Ishikawa (cell line): ENCODE measurements at regions not wholly inside any gene's neighbourhood (a gene's known extent, or its start where the extent isn't known, plus 50 kb on each side); places are given as distances from the start of the nearest gene placed in this dataset.

ENCODE experiments used
- CEBPB ChIP-seq: IDR thresholded peaks from 2 replicates; pipeline ENCODE4 v1.6.1; 2012
- CREB1 ChIP-seq: IDR thresholded peaks from 2 replicates; pipeline ENCODE4 v1.6.1; 2012; ENCODE audit warnings: low read depth
- EGR1 ChIP-seq: IDR thresholded peaks from 2 replicates; pipeline ENCODE4 v1.6.1; 2012
- EP300 ChIP-seq: IDR thresholded peaks from 2 replicates; pipeline ENCODE4 v1.6.1; 2012; ENCODE audit warnings: borderline replicate concordance
- FOXM1 ChIP-seq: IDR thresholded peaks from 2 replicates; pipeline ENCODE4 v1.6.1; 2012; ENCODE audit warnings: low read depth, borderline replicate concordance
- NFIC ChIP-seq: IDR thresholded peaks from 2 replicates; pipeline ENCODE4 v1.6.1; 2012
- RAD21 ChIP-seq: IDR thresholded peaks from 2 replicates; pipeline ENCODE4 v1.6.1; 2012; ENCODE audit warnings: low read depth
- TAF1 ChIP-seq: IDR thresholded peaks from 2 replicates; pipeline ENCODE4 v1.6.1; 2012; ENCODE audit warnings: low read depth, mild to moderate bottlenecking
- TCF12 ChIP-seq: IDR thresholded peaks from 2 replicates; pipeline ENCODE4 v1.6.1; 2012; ENCODE audit warnings: low read depth
- TEAD4 ChIP-seq: IDR thresholded peaks from 2 replicates; pipeline ENCODE4 v1.6.1; 2012
- YY1 ChIP-seq: IDR thresholded peaks from 2 replicates; pipeline ENCODE4 v1.6.1; 2012; ENCODE audit warnings: low read depth
- ZBTB7A ChIP-seq: IDR thresholded peaks from 2 replicates; pipeline ENCODE4 v1.6.1; 2012; ENCODE audit warnings: low read depth
- TF ChIP-seq, protein P1 (sequence below): IDR thresholded peaks from 2 replicates; pipeline ENCODE4 v1.6.1; 2012
- TF ChIP-seq, protein P2 (sequence below): IDR thresholded peaks from 2 replicates; pipeline ENCODE4 v1.6.1; 2012; ENCODE audit warnings: low read depth, mild to moderate bottlenecking
- TF ChIP-seq, protein P3 (sequence below): IDR thresholded peaks from 2 replicates; pipeline ENCODE4 v1.6.1; 2012

DNA sequence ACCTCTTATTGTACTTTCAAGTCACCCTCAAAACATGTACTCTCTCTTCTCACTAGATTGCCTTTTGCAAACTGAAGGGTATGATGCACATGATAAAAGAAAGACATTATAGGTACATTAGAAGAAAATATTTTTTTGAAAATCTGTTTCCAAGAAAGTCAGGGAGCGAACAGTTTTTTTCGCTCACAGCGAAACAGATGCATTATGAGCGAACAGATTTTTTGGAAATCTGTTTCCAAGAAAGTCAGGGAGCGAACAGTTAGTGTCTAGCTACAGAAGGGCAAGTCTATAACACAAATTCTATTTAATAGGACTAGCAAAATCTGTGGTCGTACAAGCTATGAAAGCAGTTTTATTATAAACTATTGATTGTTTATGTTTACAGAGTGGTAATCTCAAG is 296.2 kb upstream of the ANO3 start:
- TF ChIP-seq EGR1 (no peak), YY1 (no peak), ZBTB7A (no peak), CEBPB (no peak), CREB1 (no peak), TEAD4 (no peak), TAF1 (no peak), EP300 (no peak), FOXM1 (no peak), TCF12 (no peak), RAD21 (no peak), NFIC (no peak)
- TF ChIP-seq, protein P1, sequence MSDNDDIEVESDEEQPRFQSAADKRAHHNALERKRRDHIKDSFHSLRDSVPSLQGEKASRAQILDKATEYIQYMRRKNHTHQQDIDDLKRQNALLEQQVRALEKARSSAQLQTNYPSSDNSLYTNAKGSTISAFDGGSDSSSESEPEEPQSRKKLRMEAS, result no peak
- TF ChIP-seq, protein P2, sequence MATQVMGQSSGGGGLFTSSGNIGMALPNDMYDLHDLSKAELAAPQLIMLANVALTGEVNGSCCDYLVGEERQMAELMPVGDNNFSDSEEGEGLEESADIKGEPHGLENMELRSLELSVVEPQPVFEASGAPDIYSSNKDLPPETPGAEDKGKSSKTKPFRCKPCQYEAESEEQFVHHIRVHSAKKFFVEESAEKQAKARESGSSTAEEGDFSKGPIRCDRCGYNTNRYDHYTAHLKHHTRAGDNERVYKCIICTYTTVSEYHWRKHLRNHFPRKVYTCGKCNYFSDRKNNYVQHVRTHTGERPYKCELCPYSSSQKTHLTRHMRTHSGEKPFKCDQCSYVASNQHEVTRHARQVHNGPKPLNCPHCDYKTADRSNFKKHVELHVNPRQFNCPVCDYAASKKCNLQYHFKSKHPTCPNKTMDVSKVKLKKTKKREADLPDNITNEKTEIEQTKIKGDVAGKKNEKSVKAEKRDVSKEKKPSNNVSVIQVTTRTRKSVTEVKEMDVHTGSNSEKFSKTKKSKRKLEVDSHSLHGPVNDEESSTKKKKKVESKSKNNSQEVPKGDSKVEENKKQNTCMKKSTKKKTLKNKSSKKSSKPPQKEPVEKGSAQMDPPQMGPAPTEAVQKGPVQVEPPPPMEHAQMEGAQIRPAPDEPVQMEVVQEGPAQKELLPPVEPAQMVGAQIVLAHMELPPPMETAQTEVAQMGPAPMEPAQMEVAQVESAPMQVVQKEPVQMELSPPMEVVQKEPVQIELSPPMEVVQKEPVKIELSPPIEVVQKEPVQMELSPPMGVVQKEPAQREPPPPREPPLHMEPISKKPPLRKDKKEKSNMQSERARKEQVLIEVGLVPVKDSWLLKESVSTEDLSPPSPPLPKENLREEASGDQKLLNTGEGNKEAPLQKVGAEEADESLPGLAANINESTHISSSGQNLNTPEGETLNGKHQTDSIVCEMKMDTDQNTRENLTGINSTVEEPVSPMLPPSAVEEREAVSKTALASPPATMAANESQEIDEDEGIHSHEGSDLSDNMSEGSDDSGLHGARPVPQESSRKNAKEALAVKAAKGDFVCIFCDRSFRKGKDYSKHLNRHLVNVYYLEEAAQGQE, result no peak
- TF ChIP-seq, protein P3, sequence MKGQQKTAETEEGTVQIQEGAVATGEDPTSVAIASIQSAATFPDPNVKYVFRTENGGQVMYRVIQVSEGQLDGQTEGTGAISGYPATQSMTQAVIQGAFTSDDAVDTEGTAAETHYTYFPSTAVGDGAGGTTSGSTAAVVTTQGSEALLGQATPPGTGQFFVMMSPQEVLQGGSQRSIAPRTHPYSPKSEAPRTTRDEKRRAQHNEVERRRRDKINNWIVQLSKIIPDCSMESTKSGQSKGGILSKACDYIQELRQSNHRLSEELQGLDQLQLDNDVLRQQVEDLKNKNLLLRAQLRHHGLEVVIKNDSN, result no peak

DNA sequence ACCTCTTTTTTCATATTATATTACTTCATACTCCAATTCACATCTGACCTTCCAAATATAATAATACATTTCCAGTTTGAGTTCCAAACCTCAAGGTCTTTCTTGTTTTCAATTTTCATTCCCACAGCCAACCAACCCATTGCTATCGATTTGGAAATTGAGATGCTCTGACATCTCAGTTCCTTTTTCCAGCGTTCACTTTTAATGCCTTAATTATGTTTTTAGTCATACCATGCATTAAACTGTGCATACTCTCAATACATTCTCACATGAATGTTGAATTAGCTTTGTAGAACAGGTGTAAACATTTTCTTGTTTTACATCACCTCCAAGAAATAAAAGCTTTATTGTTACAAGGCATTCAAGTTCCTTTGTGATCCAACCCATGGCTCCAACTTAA is 294.2 kb upstream of the ANO3 start:
- TF ChIP-seq YY1, result no peak
- TF ChIP-seq NFIC, result no peak
- no peak for TF ChIP-seq FOXM1
- no peak for TF ChIP-seq TEAD4
- no peak for TF ChIP-seq RAD21
- TF ChIP-seq EP300, result no peak
- no peak for TF ChIP-seq ZBTB7A
- TF ChIP-seq, protein P2, result no peak
- TF ChIP-seq TCF12, result no peak
- TF ChIP-seq CREB1, result no peak
- TF ChIP-seq EGR1, result no peak
- TF ChIP-seq TAF1, result no peak

DNA sequence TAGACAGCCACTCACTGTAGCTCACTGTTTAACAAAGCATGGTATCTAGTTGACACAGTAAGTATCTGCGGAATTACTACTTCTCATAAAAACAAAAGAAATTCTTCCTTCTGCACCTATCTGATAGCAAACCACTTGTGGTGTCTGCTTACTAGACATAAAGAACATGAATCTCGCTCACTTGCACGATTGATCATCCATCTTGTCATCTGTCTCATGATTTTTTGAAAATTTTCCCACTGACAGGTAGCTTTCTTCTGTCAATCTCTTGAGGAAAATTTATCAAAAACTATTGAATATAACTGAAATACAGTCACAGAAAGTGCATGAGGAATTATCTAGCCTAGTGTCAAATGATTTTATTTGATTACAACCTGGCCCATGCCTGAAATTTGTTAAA is 291.6 kb upstream of the ANO3 start:
- TF ChIP-seq FOXM1, result no peak
- no peak for TF ChIP-seq EP300
- TF ChIP-seq TEAD4, result no peak
- TF ChIP-seq, protein P3, result no peak

- TF ChIP-seq YY1, result no peak
- TF ChIP-seq NFIC, result no peak
- TF ChIP-seq EGR1, result no peak
- TF ChIP-seq ZBTB7A, result no peak
- TF ChIP-seq, protein P2, result no peak
- no peak for TF ChIP-seq CEBPB
- TF ChIP-seq TCF12, result no peak
- TF ChIP-seq CREB1, result no peak
- no peak for TF ChIP-seq TAF1
- TF ChIP-seq FOXM1, result no peak
- no peak for TF ChIP-seq EP300
- TF ChIP-seq RAD21, result no peak
- TF ChIP-seq, protein P3, result no peak
- TF ChIP-seq, protein P1, result no peak
- no peak for TF ChIP-seq TEAD4
Observed at GRCh38 chr11:26042113-26042512, 289.8 kb upstream of the ANO3 start.
